Keratinocyte (primary cell): ENCODE measurements at regions not wholly inside any gene's neighbourhood (a gene's known extent, or its start where the extent isn't known, plus 50 kb on each side); places are given as distances from the start of the nearest gene placed in this dataset.

Experiments used
- CTCF ChIP-seq, 3 experiments: IDR thresholded peaks in 1 of 3; conservative IDR thresholded peaks in 1 of 3; optimal IDR thresholded peaks in 1 of 3; 2 replicates in 2 of 3; 3 replicates in 1 of 3; pipeline versions ENCODE3 to v1.5.1; 2011; ENCODE audit warnings: low read length in 3 of 3, mild to moderate bottlenecking in 3 of 3, moderate library complexity in 2 of 3, control low read depth in 1 of 3, inconsistent platforms in 1 of 3; ENCODE audit not compliant: insufficient read depth in 2 of 3; ENCODE audit errors: extremely low read depth in 1 of 3
- EZH2 ChIP-seq: IDR thresholded peaks from one replicate; pipeline ENCODE4 v1.6.1; 2012; ENCODE audit warnings: inconsistent platforms, mild to moderate bottlenecking, low read length, moderate library complexity

DNA sequence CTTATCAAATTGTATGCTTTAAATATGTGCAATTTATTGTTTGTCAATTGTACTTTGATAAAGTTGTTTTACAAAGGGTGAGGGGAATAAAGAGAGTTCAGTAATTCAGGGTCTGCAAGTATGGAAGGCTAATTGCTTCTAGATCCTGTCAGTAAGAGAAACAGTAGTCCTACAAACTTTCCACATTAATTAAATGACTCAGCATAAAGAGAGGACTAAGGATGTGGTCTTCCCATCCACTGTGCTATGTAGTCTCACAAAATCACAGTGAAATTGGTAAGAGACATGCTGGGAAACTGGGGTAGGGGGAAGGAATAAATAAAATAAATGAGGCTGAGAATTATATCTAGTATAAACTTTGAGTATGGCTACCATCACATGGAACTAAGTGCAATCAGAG lies 130.2 kb upstream of the PKP2 start:
- TF ChIP-seq EZH2 (no peak), CTCF (optimal IDR thresholded peaks at IDR 0.05 in 1 of 3, IDR thresholded peaks at IDR 0.05 in 1 of 3, conservative IDR thresholded peaks at IDR 0.05 in 1 of 3; ENCODE audit: extremely low read depth in 1 of 3, insufficient read depth in 2 of 3, low read length in 3 of 3) (no peak)
